ENCODE measurements at regions not wholly inside any gene's neighbourhood (a gene's known extent, or its start where the extent isn't known, plus 50 kb on each side); places are given as distances from the start of the nearest gene placed in this dataset.

- TF ChIP-seq FOXK2 (IDR thresholded peaks at IDR 0.05) = no peak
- TF ChIP-seq SP1 (IDR thresholded peaks at IDR 0.05) = no peak
- TF ChIP-seq CTBP1 (IDR thresholded peaks at IDR 0.05; ENCODE audit: borderline replicate concordance) = no peak
- TF ChIP-seq NFRKB (IDR thresholded peaks at IDR 0.05) = no peak
These were observed 105.9 kb upstream of the CARMIL1 start for GRCh38 chr6:25173246-25173645.
